Astrocyte (in vitro differentiated cells and primary cell): ENCODE measurements at regions not wholly inside any gene's neighbourhood (a gene's known extent, or its start where the extent isn't known, plus 50 kb on each side); places are given as distances from the start of the nearest gene placed in this dataset.

Experiments used
- DNase-seq: peaks from one replicate; pipeline ENCODE4 v3.0.0-alpha.2; 2010; ENCODE audit warnings: low read depth
- FAIRE-seq: peaks from 2 replicates; lab custom pipeline; 2011; peaks lifted over from hg19 to GRCh38; lab: Jason Lieb, UNC
- H2AFZ ChIP-seq: 2 replicates; pipeline ENCODE4 v1.6.0; 2012; ENCODE audit warnings: low read depth, low read length, inconsistent platforms
- H3K27ac ChIP-seq: 2 replicates; pipeline ENCODE4 v1.5.1; 2011; ENCODE audit warnings: low read depth, low read length, inconsistent platforms
- H3K27me3 ChIP-seq: 2 replicates; pipeline ENCODE4 v1.6.0; 2011; ENCODE audit warnings: low read length, inconsistent platforms; ENCODE audit not compliant: insufficient read depth
- H3K36me3 ChIP-seq: 2 replicates; pipeline ENCODE4 v1.5.1; 2011; ENCODE audit warnings: low read length, inconsistent platforms; ENCODE audit not compliant: insufficient read depth
- H3K4me1 ChIP-seq: 2 replicates; pipeline ENCODE4 v1.5.1; 2011; ENCODE audit warnings: low read length, inconsistent platforms; ENCODE audit not compliant: insufficient read depth
- H3K4me2 ChIP-seq: 2 replicates; pipeline ENCODE4 v1.6.0; 2012; ENCODE audit warnings: low read length, inconsistent platforms
- H3K4me3 ChIP-seq: 2 replicates; pipeline ENCODE4 v1.5.1; 2011; ENCODE audit warnings: low read depth, mild to moderate bottlenecking, low read length, inconsistent platforms; ENCODE audit not compliant: insufficient read depth
- H3K79me2 ChIP-seq: 2 replicates; pipeline ENCODE4 v1.6.0; 2012; ENCODE audit warnings: mild to moderate bottlenecking, low read length, inconsistent platforms; ENCODE audit not compliant: insufficient read depth
- H3K9ac ChIP-seq: 2 replicates; pipeline ENCODE4 v1.6.0; 2012; ENCODE audit warnings: mild to moderate bottlenecking, low read length, inconsistent platforms
- H3K9me3 ChIP-seq: 2 replicates; pipeline ENCODE4 v1.5.1; 2012; ENCODE audit warnings: low read depth, mild to moderate bottlenecking, low read length, inconsistent platforms; ENCODE audit not compliant: insufficient read depth
- H4K20me1 ChIP-seq: 2 replicates; pipeline ENCODE4 v1.6.0; 2012; ENCODE audit warnings: low read length, inconsistent platforms; ENCODE audit not compliant: insufficient read depth
- H3K27ac Mint-ChIP-seq: one replicate; pipeline ENCODE4 v1.8.0; 2021; ENCODE audit warnings: mild to moderate bottlenecking, mixed read lengths; ENCODE audit not compliant: unreplicated experiment
- H3K27me3 Mint-ChIP-seq: one replicate; pipeline ENCODE4 v1.8.0; 2021; ENCODE audit warnings: low read depth, mixed read lengths; ENCODE audit not compliant: unreplicated experiment
- H3K36me3 Mint-ChIP-seq: one replicate; pipeline ENCODE4 v1.8.0; 2021; ENCODE audit warnings: low read depth, mixed read lengths; ENCODE audit not compliant: unreplicated experiment
- H3K4me1 Mint-ChIP-seq: one replicate; pipeline ENCODE4 v1.8.0; 2021; ENCODE audit warnings: low read depth, mixed read lengths; ENCODE audit not compliant: unreplicated experiment
- H3K4me3 Mint-ChIP-seq: one replicate; pipeline ENCODE4 v1.8.0; 2021; ENCODE audit warnings: mild to moderate bottlenecking, moderate library complexity, mixed read lengths; ENCODE audit not compliant: unreplicated experiment
- H3K9me3 Mint-ChIP-seq: one replicate; pipeline ENCODE4 v1.8.0; 2021; ENCODE audit warnings: mild to moderate bottlenecking, mixed read lengths; ENCODE audit not compliant: unreplicated experiment
- CTCF ChIP-seq: IDR thresholded peaks from 2 replicates; pipeline ENCODE4 v1.5.1; 2011; ENCODE audit warnings: low read depth, mild to moderate bottlenecking, inconsistent platforms, low read length, moderate library complexity; ENCODE audit not compliant: insufficient read depth
- EZH2 ChIP-seq: IDR thresholded peaks from 2 replicates; pipeline ENCODE4 v1.6.1; 2012; ENCODE audit warnings: mild to moderate bottlenecking, low read length, inconsistent platforms; ENCODE audit not compliant: insufficient read depth

GRCh38 chr16:64138621-64139020, 983.2 kb downstream of the CDH11 start:
- no peak overlapping the region for H3K4me2 ChIP-seq
- H3K9ac ChIP-seq: no peak overlapping the region
- Mint-ChIP-seq H3K27me3 (no peaks in the 10 kb centered on the region), H3K9me3 (no peaks in the 10 kb centered on the region), H3K36me3 (no peaks in the 10 kb centered on the region), H3K27ac (no peak overlapping the region), H3K4me1 (no peaks in the 10 kb centered on the region), H3K4me3 (no peak overlapping the region)
- DNase-seq (no peak), FAIRE-seq (no peak)
- no peaks in the 10 kb centered on the region for H3K9me3 ChIP-seq
- H3K36me3 ChIP-seq: no peaks in the 10 kb centered on the region
- no peaks in the 10 kb centered on the region for H4K20me1 ChIP-seq
- no peaks in the 10 kb centered on the region for H3K27me3 ChIP-seq
- H3K27ac ChIP-seq: no peak overlapping the region
- H3K4me3 ChIP-seq: no peak overlapping the region
- H3K4me1 ChIP-seq: no peaks in the 10 kb centered on the region
- TF ChIP-seq CTCF: no peak
- no peaks in the 10 kb centered on the region for H3K79me2 ChIP-seq
- H2AFZ ChIP-seq: no peak overlapping the region

- FAIRE-seq: no peak
Observed at GRCh38 chr16:64138006-64138405, 983.9 kb downstream of the CDH11 start.

GRCh38 chr16:64136743-64137142, 985.1 kb downstream of the CDH11 start:
- Histone ChIP-seq H3K27me3 (no peaks in the 10 kb centered on the region), H3K4me2 (no peak overlapping the region), H4K20me1 (no peaks in the 10 kb centered on the region), H3K4me1 (no peaks in the 10 kb centered on the region), H3K36me3 (no peaks in the 10 kb centered on the region), H3K27ac (no peak overlapping the region), H3K79me2 (no peaks in the 10 kb centered on the region), H3K4me3 (no peak overlapping the region), H3K9ac (no peak overlapping the region), H2AFZ (no peak overlapping the region), H3K9me3 (no peaks in the 10 kb centered on the region)
- Mint-ChIP-seq H3K9me3 (no peaks in the 10 kb centered on the region), H3K27ac (no peak overlapping the region), H3K4me3 (no peak overlapping the region), H3K27me3 (no peaks in the 10 kb centered on the region), H3K4me1 (peaks cover 3% of the 10 kb centered on the region), H3K36me3 (no peaks in the 10 kb centered on the region)
- no peak for DNase-seq
- no peak for FAIRE-seq
- TF ChIP-seq EZH2: no peak
- no peak for TF ChIP-seq CTCF

More at GRCh38 chr16:64138006-64138405, 983.9 kb downstream of the CDH11 start:
- Mint-ChIP-seq H3K9me3 (no peaks in the 10 kb centered on the region), H3K27ac (no peak overlapping the region), H3K36me3 (no peaks in the 10 kb centered on the region), H3K27me3 (no peaks in the 10 kb centered on the region), H3K4me3 (no peak overlapping the region), H3K4me1 (peaks cover 1% of the 10 kb centered on the region)
- Histone ChIP-seq H4K20me1 (no peaks in the 10 kb centered on the region), H3K9me3 (no peaks in the 10 kb centered on the region), H3K4me3 (no peak overlapping the region), H3K27ac (no peak overlapping the region), H3K4me1 (no peaks in the 10 kb centered on the region), H2AFZ (no peak overlapping the region), H3K36me3 (no peaks in the 10 kb centered on the region), H3K79me2 (no peaks in the 10 kb centered on the region), H3K4me2 (no peak overlapping the region), H3K27me3 (no peaks in the 10 kb centered on the region), H3K9ac (no peak overlapping the region)
- TF ChIP-seq EZH2 (no peak), CTCF (no peak)
- no peak for DNase-seq
